HG03159 (cell line): ENCODE measurements at regions not wholly inside any gene's neighbourhood (a gene's known extent, or its start where the extent isn't known, plus 50 kb on each side); places are given as distances from the start of the nearest gene placed in this dataset.

Experiments
- ATAC-seq: cut with Tn5 transposase; IDR thresholded peaks from one replicate; pipeline ENCODE4 v1.9.1; 2021; ENCODE audit warnings: mild to moderate bottlenecking, moderate library complexity; ENCODE audit not compliant: unreplicated experiment

DNA sequence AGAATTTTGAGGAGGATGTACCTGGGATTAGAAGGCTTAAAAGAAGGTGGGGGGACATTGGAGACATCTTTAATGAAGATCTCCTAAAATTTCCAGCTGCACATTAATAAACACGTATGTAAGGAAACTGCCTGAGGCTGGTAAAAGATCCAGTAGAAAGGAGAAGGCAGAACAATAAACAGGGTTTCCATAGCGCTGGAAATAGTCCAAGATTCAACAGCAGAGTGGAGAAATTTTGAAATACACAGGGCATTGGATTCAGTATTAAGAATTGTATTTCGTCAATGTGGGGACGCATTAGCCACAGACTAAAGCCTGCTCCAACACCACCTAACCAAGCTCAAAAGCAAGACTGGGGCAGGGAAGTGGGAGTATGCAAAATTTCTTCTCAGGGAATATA, 606.9 kb upstream of the NRXN1 start:
- no peak for ATAC-seq

DNA sequence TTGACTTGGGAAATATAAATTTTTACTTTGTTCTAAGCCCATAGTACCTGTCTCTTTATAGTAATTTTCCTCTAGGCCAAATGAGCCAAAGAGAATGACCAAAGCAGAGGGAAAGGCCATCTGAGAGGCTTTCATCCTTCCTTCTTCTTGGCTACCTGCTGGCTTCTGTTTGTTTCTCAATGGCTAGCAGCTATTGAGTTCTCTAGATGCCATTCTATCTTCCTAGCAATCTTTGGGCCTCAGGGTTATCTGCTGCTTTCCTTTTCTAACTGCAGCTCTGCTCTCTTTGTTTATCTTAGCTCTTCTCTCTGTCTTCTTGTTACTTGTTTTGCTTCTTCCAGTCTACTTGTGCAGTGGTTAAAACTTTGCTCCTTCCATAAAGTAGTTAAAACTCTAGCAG, 601.1 kb upstream of the NRXN1 start:
- no peak for ATAC-seq

DNA sequence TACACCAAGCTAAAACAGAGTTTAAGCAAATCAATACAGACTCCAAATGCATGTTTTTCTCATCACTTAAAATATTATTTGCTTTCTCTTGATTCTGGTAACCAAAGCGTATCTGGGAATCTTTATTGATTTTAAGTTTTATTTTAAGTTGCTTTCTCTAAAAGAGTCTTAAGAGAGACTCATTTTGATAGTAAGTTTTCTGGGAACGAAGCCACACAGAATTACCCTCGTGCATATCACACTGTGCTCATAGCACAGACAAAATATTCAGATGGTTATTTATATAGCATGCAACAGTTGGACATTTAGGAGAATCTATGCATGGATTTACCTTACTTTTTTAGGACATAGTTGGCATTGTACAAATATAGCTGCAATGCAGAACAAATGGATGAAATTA, 597.5 kb upstream of the NRXN1 start:
- ATAC-seq = no peak

DNA sequence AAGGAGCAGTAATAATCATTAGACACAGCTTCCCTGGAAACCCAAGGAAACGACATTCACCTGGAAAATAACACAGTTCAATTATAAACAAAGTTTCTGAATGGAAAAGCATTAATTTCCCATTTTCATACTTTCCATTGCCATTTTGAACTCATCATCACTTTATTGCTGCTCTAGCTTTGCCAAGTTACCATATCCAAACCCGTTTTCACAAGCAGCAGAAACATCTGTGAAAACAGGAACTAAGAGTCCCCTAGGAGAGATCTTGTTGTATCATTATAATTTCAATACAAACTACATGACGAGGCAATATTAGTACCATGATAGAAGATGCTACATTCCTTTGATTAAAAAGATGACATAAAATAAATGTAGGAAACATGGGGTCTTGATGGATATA, 597.0 kb upstream of the NRXN1 start:
- no peak for ATAC-seq

DNA sequence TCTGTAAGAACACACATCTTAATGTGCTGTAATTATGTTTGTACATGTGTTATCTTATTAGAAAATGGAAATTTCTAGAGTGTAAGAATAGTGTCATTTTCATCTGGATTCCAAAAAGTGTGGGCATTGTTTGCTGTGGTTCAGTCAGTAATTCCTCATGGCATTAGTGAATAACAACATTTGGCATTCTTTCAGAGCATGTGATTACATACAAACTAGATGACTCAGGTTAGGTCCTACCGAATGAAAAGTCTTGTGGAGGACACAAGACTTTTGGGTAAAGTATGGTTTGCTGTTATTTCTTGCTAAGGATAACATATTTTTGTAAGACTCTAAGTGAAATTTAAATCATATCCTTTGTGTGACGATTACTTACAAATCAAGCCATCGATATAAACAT, 593.1 kb upstream of the NRXN1 start:
- no peak for ATAC-seq

DNA sequence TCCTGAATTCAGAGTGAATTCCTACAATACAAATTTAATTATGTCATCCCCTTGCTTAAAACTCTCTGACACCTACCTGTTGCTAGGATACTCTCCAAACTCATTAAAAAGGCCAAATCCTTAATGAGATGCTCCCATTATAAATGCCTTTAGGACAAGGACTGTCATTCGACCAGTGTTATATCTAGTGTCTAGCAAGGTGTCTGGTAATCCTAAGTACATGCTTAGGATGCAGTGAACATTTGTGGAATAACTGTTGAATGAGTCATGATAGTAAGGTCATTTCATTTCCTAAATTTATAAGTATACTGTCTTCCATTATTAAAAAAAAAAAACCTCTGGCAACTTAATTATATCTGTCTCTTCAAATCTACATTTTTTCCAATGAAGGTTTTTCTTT, 588.9 kb upstream of the NRXN1 start:
- ATAC-seq = no peak

DNA sequence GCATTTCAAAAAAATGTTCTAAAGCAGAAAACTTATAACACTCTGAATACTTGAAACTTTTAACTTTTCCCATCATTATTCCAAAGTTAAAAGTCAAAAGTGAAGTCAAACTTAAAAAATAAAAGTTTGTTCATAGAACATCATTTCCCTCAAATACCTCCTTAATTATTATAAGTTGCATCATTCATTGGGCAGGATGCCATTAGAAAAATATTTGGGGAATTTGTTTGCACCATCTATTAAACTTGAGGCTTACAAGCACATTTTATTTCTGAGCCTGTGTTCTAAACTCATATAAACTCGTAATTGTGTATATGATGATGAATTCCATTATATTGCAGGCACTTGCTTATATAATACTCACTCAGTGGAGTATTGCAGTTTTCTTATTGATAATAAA, 588.0 kb upstream of the NRXN1 start:
- ATAC-seq = no peak

DNA sequence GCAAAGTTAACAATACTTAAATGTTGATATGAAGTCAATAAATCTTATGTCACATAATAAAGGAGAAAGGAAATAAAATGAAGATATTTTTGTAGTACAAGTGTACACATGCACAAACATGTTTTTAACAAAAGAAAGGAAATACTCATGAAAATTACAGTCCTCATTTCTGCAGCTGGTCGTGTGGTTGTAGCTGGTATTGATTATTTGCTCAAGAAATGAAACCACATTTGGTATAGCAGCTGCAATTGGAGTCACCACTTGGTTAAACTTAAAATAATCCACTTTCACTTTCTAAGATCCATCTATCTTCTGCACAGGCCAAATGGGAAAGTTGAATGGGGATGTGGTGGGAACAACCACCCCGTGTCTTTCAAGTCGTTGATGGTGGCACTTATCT, 580.5 kb upstream of the NRXN1 start:
- no peak for ATAC-seq

DNA sequence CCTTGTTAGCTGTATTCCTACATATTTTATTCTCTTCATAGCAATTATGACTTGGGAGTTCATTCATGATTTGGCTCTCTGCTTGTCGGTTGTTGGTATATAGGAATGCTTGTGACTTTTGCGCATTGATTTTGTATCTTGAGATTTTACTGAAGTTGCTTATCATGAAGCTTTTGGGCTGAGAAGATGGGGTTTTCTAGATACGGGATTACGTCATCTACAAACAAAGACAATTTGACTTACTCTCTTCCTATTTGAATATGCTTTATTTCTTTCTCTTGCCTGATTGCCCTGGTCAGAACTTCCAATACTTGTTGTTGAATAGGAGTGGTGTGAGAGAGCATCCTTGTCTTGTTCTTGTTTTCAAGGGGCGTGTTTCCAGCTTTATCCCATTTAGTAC, 569.8 kb upstream of the NRXN1 start:
- ATAC-seq = no peak

DNA sequence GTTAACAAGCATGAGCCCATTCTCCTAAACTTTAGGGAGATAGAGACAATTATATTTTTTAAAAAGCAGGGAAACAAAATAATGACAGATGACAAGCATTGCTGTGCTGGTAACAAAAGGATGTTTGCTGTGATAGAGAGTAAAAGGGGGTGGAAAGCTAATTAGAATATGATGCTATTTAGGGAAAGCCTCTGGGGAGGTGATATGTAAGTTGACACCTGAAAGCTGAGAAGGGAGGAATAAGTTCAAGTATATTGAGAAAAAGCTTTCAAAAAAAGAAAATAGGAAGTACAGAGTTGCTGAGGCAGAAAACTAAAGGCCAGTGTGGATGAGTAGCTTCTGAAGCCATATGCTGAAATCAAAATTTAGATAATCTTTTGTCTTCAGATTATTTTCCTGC, 565.2 kb upstream of the NRXN1 start:
- ATAC-seq = no peak

DNA sequence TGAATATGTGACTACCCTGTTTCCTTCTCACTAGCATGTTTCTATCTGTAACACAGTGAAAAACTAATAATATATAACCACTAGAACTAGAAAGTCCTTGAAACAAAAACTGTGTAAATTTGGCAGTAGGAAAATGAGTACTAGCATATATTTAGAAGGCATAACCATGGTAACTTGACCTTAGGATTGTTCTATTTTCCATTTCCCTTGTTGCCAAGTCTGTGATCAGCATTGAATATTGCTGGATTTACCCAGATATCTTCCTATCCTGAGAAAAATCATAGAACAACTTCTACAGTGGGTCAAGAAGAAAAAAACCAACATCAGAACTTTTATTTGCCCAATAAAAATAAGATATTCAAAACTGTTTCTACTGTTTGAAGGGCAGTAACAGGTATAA, 563.9 kb upstream of the NRXN1 start:
- ATAC-seq = no peak

DNA sequence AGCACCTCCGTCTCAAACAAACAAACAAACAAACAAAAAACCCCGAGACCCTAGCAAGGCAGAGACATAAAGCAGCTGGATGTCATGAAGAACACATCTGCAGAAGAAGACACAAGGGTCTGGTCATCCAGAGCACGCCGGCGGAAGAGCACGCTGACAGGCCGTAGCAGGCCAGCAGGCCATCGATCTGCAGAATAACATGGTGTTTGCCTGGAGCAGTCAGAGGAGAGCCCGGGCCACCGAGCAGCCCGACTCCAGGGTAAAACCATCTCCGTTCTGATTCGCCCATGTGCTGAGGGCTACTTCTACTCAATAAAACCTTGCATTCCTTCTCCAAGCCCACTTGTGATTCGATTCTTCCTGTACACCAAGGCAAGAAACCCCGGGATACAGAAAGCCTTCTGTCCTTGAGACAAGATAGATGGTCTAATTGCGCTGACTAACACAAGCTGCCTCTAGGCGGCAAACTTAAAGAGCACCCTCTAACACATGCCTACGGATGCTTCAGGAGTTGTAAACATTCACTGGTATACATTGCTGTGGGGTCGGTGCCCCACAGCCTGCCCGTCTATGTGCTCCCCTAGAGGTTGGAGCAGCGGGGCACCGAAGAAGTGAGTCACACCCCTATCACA, 549.8 kb upstream of the NRXN1 start:
- ATAC-seq = no peak

DNA sequence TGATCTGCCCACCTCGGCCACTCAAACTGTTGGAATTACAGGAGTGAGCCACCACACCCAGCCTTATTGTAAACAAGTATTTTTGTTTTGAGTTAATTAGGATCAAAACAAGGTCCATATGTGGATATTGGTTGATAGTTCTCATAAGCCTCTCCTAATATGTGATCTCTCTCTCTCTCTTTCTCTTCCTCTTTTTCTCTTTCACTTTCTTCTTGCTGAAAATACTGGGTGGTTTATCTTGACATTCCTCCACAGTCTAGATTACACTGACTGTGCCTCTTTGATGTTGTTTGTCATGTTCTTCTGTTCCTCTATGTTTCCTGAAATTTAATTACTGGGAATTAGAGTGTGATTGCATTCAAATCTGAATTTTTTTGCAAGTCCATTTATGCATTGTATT, 547.5 kb upstream of the NRXN1 start:
- no peak for ATAC-seq

DNA sequence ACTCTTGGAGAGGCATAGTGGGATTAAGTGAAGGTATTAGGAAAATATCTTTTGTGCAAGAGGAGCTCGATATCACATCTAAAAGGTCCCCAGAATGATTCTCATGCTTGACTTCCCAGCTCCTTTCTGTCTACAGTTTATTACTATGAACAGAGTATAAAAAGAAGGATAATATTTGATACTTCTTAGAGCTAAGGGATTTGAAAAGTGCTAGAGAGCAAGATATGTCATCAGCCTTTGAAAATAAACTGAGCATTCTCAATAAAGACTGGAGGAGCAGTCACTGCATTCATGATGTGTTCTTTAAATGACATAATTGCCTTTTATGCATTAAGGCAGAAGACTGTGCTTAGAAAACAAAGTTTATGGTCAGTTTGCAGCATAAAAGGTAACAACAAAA, 543.2 kb upstream of the NRXN1 start:
- ATAC-seq = no peak

DNA sequence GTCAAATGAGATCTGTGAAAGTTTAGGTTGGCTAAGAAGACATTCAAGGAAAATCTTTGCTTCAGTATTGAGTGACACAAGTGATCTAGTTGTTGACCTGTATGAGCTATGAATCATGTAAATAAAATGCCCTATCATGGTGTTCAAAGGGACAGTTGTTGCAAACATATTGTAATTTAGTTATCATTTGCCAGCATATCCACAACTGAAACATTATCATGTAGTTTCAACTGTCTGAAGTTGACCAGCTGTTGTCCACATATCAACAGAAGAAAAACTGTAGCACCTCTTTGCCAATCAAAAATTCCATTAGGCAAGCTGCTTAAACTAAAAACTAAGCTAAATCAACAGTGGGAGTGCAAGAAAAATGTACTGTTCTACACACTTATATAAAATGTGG, 527.1 kb upstream of the NRXN1 start:
- no peak for ATAC-seq

DNA sequence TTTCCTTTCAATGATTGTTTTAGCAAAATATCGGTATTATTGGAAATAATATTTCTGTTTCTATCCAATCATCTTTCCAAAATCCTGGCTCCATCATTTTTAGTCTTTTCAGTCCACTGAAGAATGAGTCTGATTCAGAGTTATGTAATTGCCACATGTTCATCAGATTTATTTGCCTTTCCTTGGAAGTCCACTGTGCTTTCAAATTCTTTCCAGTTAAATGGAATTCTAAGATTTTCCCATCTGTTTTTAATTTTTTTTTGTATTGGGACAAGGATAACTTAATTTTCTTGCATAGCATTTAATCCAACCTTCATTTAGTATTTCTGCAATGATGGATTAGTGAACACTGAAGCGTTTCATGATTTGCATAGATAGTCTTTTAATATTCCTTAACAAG, 521.5 kb upstream of the NRXN1 start:
- ATAC-seq = no peak

DNA sequence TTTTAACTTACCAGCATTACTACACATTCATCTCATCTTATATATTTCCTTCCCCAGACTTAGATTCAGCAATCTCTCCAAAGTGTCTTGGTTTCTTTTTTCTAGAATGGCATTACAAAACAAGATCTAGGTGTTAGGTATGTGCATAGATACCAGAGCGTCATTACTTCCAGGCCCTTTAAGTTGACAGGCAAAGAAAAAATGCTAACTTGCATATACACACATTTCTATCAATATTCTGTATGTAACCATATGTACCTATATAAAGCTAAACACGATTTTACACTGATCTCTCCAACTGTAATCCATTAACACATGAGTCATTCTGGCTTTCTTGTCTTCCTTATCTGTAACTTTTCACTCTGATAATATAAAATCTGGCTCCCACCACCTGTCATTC, 503.8 kb upstream of the NRXN1 start:
- no peak for ATAC-seq

DNA sequence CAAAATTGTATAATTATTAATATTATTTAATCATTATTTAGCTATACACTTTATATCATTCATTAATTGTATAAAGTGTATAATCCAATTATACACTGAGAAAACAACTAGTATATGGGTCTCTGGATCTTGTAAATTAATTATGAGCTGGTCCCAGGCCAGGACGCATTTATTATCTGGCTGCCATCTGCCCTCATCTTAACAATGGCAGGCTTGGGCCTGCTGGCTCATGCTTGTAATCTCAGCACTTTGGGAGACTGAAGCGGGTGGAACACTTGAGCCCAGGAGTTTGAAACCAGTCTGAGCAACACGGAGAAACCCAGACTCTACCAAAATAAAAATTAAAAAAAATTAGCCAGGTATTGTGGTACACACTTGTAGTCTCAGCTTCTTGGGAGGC, 502.2 kb upstream of the NRXN1 start:
- no peak for ATAC-seq

DNA sequence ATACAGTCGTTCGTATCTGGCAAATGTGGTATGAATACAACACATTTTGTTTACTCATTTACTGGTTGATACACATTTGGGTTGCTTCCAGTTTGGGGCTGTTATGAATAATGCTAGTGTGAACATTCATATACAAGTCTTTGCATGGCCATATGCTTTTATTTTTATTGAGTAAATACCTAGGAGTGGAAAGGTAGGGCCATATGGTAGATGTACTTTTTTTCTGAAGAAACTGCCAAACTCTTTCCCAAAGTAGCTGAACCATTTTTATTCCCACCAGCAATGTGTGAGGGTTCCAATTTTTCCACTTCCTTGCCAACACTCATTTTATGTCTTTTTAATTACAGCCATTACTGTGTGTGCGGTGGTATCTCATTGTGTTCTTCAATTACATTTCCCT, 496.2 kb upstream of the NRXN1 start:
- ATAC-seq = no peak

DNA sequence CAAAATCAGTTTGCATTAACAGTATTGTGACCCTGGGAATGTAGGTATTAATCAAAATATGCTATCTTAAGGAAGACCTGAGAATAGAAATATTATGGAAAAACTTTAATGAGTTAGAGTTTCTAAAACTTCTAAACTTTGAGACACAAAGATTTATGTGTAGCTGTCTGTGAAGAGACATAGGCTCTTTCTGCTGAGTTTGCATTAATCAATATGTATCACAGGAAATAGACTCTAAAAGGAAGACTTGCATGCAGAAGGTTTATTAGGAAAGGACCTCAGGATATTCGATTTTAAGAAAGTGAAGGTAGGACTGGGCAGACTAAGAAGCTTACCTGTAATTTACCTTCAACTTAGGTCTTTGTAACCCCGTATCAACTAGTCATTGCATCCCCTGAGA, 494.8 kb upstream of the NRXN1 start:
- ATAC-seq = no peak

DNA sequence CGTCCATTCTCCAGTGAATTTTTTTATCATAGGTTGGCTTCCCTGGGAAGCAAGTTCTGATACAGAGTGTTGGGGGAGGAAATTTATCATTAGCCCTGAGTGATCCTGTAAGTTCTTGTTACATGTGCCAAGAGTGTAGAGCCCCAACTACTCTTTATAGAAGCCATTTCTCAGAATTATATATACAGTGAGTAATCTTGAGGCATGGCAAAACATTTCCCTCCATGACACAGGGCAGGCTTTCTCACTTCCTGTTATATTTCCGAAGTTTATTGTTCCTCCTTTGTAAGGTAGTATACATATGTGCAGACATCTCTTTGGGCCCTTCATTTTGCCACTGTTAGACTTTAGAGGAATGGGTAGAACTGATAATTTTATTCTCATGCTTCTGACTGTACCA, 484.7 kb upstream of the NRXN1 start:
- no peak for ATAC-seq

DNA sequence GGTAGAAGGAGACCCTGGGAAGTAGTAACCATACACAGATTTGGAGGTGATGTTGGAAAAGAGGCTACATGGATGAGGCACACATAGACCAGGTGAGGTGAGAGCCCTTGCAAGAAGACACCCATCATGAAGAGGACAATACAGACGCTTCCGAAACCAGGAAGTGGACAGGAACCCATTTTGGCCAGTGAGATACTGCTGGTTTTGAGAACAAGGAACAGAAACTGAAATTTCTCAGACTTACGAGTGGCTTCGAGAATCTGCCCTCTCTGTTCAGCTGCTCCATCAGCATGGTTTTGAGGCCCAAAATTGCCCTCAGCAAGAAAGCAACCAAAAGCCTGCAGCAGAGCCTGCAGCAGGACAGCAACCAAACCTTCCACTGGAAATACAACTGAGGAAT, 479.1 kb upstream of the NRXN1 start:
- peak; percentile 56 for ATAC-seq

DNA sequence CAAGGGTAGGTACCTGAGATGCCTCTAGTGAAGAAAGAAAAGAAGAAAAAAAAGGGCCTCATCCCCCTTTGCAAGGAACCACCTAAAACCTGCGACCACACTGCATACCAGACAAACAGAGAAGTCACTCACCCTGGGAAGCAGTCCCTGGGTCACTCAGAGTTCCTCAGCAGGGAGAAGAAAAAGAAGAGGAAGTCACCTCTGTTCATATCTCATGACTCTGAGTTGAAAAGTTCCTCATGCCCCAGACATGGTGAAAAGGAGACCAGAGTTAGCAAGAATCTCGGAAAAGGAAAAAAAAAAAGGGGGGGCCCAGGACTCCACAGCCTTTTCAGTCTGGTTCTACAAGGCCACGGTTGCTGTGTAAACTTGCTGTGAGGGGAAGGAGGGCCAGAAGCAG, 478.4 kb upstream of the NRXN1 start:
- ATAC-seq = no peak

DNA sequence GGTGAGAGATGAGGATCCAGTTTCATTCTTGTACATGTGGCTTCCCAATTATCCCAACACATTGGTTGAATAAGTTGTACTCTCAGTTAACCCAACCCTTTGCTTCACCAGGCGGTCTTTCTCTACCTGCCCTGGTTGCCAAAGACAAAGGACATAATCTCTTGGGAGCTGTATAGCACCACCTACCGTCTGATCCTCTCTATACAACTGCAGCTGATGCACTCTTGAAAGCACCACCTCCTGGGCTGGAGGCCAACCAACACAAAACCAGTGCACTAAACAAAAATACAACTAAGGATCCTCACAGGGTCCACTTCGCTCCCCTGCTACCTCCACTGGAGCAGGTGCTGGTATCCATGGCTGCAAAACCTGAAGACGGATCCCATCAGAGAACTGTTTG, 473.6 kb upstream of the NRXN1 start:
- ATAC-seq = no peak
